ENCODE measurements at regions not wholly inside any gene's neighbourhood (a gene's known extent, or its start where the extent isn't known, plus 50 kb on each side); places are given as distances from the start of the nearest gene placed in this dataset.
"Not testable (repeated sequence)": the region's sequence is repeated elsewhere in the genome, so short reads cannot be mapped to it uniquely, and the experiment has no call there.

DNA sequence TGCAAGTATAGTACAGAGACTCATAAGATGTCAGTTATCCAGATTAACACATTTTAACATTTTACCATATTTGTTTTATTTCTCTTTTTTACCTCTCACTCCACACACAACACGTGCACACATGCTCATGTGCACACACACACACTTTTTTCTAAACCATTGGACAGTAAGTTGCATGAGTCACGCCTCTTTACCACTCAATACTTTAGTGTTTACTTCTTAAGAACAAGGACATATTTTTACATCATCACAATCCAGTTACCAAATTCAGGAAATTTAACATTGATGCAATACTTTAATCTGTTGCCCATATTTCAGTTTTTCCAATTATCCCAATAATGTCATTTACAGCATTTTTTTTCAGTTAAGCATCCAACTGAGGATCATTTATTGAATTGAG is 109.0 kb downstream of the RIN2 start:
- CTCF ChIA-PET: no interaction called here

DNA sequence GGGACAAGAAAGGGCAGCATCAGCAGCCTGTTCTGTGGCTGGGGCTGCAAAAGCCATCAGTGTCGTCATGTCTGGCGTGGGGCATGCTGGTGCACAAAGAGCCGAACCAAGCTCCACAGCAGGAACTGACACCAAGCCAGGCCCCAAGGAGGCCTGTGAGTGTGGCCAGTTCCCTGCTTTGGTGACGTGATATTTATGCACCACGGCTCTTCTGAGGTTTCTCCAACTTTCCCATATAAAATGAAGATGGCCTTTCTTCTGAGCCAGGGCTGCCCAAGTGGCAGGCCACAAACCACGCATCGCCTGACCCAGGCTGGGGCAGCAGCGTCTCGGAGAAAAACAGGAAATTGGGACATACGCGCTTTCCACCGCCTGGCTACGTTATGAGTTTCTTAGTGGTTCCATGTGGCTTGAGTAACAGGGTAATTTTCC is 109.9 kb downstream of the RIN2 start:
- CTCF ChIA-PET: no interaction called here
- POLR2A ChIA-PET: no interaction called here

More for the DNA sequence above, 109.0 kb downstream of the RIN2 start:
- POLR2A ChIA-PET: no interaction called here

DNA sequence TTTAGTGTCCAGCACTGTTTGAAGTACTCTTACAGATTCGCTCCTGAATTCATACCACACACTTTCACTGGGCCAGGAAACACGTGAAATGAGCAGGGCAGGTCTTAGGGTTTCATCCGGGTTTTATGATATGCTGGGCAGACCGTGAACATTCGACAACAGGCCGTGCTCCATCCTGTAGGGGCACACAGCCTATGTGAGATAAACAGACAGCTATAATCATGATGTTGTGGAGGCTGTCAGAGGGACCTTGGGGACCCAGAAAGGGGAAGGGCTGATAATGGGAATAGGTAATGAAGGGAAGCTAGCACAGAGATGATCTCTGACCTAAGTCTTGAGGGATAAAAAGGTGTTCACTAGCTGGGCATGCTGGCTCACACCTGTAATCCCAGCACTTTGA is 110.4 kb downstream of the RIN2 start:
- POLR2A ChIA-PET: no interaction called here
- CTCF ChIA-PET: no interaction called here

DNA sequence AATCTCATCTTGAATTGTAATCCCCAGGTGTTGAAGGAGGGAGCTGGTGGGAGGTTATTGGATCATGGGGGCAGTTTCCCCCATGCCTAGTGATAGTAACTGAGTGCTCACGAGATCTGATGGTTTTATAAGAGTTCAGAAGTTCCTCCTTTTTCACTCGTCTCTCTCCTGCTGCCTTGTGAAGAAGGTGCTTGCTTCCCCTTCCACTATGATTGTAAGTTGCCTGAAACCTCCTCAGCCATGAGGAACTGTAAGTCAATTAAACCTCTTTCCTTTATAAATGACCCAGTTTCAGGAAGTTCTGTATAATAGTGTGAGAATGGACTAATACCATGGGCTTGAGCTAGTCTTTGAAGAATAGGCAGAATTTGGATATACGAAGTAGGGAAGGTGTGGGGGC is 113.9 kb downstream of the RIN2 start:
- POLR2A ChIA-PET: no interaction called here
- CTCF ChIA-PET: no interaction called here

DNA sequence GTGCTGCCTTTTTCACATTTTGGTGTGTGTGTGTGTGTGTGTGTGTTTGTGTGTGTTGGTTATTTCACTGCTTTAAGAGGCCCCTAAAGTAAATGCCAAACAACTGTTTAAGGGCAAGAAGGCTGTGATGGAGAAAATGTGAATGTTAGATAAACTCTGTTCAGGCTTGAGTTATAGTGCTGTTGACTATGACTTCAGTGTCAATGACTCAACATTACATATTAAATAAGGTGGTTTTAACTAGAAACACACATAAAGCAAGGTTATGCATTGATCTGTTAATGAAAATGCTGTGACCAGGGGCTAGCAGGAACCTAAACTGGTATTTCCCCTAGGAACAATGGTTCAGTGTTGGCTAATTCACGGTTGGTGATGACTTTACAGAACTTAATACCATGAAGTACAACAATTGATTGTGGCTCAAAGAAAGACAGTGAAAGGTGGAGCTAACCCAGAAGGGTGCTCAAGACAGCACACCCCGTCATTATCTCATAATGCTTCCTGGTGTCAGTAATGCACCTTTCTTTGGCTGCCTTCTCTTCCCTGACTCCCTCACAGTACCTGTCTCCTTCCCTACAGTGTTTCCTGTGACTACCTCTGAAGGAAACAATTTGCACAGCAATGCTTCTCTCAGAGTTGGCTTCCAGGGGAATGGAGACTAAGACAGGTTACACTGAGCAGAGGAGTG is 116.1 kb downstream of the RIN2 start:
- ChIA-PET POLR2A (no interaction called here), CTCF (no interaction called here)

GRCh38 chr20:19875376-19876221 is 117.5 kb downstream of the RIN2 start:
- POLR2A ChIA-PET: no interaction called here
- CTCF ChIA-PET: no interaction called here

DNA sequence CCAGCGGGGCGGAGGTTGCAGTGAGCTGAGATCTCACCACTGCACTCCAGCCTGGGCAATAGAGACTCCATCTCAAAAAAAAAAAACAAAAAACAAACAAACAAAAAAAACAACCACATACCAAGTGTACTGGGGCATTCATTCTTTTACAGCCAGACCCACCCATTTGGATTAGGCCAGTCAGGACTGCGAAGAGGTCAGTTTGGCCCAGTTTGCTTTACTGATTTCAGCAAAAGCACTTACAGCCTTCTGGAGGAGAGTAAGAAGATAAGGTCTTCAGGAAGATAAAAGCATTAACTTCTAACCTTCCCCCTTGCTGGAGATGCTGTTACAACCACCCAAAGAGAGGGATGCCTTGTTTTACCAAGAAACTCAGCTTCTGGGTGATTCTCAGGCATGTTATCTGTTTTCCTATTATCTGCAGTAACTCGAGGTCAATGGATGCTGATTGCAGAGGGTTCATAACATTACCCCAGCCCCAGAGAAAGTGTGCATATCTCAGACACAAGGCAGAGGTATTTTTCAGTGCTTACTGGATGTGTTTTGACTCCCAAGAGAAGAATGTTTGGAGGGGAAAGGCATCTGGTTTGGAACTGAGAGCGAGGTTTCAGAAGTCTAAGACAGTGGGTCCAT is 118.9 kb downstream of the RIN2 start:
- POLR2A ChIA-PET: no interaction called here
- CTCF ChIA-PET: no interaction called here

GRCh38 chr20:19879874-19880255 is 121.8 kb downstream of the RIN2 start:
- POLR2A ChIA-PET, CTCF ChIA-PET: not testable (repeated sequence)

GRCh38 chr20:19880256-19881079 is 122.4 kb downstream of the RIN2 start:
- POLR2A ChIA-PET: no interaction called here
- CTCF ChIA-PET: no interaction called here

- ChIA-PET POLR2A (no interaction called here), CTCF (no interaction called here)
Observed at GRCh38 chr20:19881080-19881840, 123.2 kb downstream of the RIN2 start.

- CTCF ChIA-PET: no interaction called here
- POLR2A ChIA-PET: no interaction called here
Observed at GRCh38 chr20:19881990-19882389, 123.9 kb downstream of the RIN2 start.

DNA sequence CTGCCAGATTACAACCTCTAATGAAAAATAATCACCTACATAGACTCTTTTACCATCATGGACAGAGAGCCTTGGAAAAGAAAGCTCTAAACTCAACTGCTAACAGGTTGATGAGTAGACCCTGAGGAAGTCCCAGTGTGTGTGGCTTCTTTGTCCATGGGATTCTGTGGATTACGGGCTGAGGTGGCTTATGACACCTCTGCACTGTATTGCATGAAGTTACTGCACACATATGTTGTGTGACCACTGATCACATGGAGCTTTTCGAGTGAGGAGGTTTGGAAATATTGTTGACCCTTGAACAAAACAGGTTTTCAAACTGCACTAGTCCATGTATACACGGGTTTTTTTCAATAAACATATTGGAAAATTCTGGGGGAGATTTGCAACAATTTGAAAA is 124.4 kb downstream of the RIN2 start:
- CTCF ChIA-PET: interaction anchor here (0.6 kb wide), 1 partner anchor 112 kb away, joined by 3 read pairs; no protein-coding TSS in a partner anchor
- POLR2A ChIA-PET: no interaction called here

GRCh38 chr20:19883501-19883900 is 125.4 kb downstream of the RIN2 start:
- ChIA-PET POLR2A (no interaction called here), CTCF (no interaction called here)

- ChIA-PET POLR2A (no interaction called here), CTCF (no interaction called here)
Observed at GRCh38 chr20:19885594-19885938, 127.5 kb downstream of the RIN2 start.

- ChIA-PET POLR2A (no interaction called here), CTCF (no interaction called here)
Observed at GRCh38 chr20:19885939-19886660, 128.0 kb downstream of the RIN2 start.

- ChIA-PET POLR2A (no interaction called here), CTCF (no interaction called here)
Observed at GRCh38 chr20:19886661-19887288, 128.7 kb downstream of the RIN2 start.

DNA sequence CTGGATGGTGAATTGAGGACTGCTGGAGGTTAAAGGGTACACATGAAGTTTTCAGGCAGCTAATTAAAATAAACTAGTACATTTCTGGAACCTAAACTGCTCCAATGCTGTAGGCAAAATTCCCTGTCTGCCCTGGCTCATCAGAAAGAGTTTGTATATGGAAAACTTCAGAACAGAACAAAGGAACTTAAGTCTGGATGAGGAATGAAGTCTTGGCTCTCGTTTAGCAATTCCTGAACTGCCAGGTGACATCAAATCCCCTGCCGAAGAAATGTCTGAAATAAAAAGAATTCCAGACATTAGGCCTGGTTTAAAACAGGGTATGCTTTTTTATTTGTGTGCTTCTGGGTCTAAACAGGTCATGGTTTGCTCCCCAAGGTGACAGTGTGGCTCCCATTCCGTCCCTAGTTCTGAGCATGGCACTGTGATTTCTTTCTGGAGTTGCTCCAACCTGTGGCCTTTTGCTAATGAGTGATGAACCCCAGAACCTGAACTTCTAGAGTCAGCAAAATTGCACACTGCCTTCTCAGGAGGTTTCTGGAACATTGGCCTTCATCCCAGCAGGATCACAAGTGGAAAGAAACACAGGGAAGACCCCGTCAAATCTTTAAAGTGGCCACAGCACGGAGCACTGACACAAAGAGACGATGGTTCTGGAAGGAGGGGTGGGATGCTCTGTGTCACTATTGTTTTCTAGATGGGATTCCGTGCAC is 129.4 kb upstream of the NAA20 start:
- CTCF ChIA-PET: no interaction called here
- POLR2A ChIA-PET: no interaction called here

DNA sequence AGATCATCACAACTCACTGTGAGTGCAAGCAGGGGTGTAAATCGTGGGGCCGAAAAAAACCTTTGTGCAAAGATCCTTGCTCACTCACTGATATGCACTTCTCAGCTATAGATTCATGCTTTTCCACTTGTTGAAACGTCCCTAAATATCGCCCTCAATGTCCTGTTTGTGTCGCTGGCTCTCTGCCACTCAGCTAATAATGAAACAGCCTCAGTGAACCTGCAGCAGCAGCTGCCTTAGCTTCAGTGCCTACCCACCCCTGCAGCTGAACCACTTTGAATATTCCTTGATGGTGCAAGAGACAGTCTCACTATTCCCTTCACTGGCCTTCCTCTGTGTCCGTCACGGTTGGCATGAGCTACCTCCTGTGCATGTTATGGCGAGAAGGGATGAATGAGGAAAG is 128.9 kb upstream of the NAA20 start:
- POLR2A ChIA-PET: no interaction called here
- CTCF ChIA-PET: no interaction called here
